Left ventricle myocardium inferior (tissue), 1 donor: ENCODE measurements at regions not wholly inside any gene's neighbourhood (a gene's known extent, or its start where the extent isn't known, plus 50 kb on each side); places are given as distances from the start of the nearest gene placed in this dataset.

ENCODE experiments used
- DNase-seq: peaks from one replicate; pipeline ENCODE4 v3.0.0-alpha.2; 2020
- H3K27ac ChIP-seq: fragments of 200-600 bp; replicated peaks from 2 replicates; pipeline ENCODE4 v1.8.0; 2021
- H3K27me3 ChIP-seq: fragments of 200-600 bp; 2 replicates; pipeline ENCODE4 v1.8.0; 2021; ENCODE audit warnings: low read depth
- H3K36me3 ChIP-seq: fragments of 200-600 bp; 2 replicates; pipeline ENCODE4 v1.8.0; 2021
- H3K4me1 ChIP-seq: fragments of 200-600 bp; 2 replicates; pipeline ENCODE4 v1.8.0; 2021
- H3K4me3 ChIP-seq: fragments of 200-600 bp; 2 replicates; pipeline ENCODE4 v1.8.0; 2021; ENCODE audit warnings: mild to moderate bottlenecking, moderate library complexity
- H3K9me3 ChIP-seq: fragments of 200-600 bp; replicated peaks from 2 replicates; pipeline ENCODE4 v1.8.0; 2021
- intact Hi-C: fragments of 100-400 bp; cut with micrococcal nuclease; formaldehyde crosslinking; loops from one replicate; pipeline ENCODE4 v1.11.0; 2022
- TF ChIP-seq, protein P1 (sequence below): fragments of 200-600 bp; IDR thresholded peaks from 2 replicates; pipeline ENCODE4 v1.8.0; 2021; ENCODE audit warnings: antibody characterized with exemption, mild to moderate bottlenecking, borderline replicate concordance
- donor health status: DM: no; HTN: yes; CAD: no; lungs with severe emphysema.

DNA sequence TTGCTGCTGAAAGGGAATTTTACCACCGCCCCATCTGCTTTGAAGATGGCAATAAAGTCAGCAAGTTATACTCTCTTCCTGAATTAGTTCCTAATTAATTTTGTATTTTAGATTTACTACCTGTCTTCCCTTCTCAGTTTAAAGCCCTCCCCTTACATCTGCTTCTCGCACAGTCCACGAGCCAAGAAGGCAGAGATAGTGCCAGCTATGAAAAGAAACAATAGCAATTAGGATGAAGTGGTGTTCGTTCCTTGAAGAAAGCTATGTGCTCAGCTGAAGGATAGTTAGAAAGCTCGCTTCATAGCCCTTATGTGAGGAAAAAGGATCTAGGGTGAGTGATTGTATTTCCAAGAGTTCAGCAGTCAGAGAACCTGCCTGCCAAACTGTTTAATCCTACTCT is 1678.8 kb upstream of the TENM3 start:
- no peaks in the 10 kb centered on the region for H3K4me1 ChIP-seq
- TF ChIP-seq, protein P1, sequence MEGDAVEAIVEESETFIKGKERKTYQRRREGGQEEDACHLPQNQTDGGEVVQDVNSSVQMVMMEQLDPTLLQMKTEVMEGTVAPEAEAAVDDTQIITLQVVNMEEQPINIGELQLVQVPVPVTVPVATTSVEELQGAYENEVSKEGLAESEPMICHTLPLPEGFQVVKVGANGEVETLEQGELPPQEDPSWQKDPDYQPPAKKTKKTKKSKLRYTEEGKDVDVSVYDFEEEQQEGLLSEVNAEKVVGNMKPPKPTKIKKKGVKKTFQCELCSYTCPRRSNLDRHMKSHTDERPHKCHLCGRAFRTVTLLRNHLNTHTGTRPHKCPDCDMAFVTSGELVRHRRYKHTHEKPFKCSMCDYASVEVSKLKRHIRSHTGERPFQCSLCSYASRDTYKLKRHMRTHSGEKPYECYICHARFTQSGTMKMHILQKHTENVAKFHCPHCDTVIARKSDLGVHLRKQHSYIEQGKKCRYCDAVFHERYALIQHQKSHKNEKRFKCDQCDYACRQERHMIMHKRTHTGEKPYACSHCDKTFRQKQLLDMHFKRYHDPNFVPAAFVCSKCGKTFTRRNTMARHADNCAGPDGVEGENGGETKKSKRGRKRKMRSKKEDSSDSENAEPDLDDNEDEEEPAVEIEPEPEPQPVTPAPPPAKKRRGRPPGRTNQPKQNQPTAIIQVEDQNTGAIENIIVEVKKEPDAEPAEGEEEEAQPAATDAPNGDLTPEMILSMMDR: no peak
- no peaks in the 10 kb centered on the region for H3K27me3 ChIP-seq
- no peaks in the 10 kb centered on the region for H3K9me3 ChIP-seq
- intact Hi-C loops: no loop called here
- H3K4me3 ChIP-seq: no peak overlapping the region
- no peaks in the 10 kb centered on the region for H3K36me3 ChIP-seq
- H3K27ac ChIP-seq: no peak overlapping the region
- DNase-seq: no peak

DNA sequence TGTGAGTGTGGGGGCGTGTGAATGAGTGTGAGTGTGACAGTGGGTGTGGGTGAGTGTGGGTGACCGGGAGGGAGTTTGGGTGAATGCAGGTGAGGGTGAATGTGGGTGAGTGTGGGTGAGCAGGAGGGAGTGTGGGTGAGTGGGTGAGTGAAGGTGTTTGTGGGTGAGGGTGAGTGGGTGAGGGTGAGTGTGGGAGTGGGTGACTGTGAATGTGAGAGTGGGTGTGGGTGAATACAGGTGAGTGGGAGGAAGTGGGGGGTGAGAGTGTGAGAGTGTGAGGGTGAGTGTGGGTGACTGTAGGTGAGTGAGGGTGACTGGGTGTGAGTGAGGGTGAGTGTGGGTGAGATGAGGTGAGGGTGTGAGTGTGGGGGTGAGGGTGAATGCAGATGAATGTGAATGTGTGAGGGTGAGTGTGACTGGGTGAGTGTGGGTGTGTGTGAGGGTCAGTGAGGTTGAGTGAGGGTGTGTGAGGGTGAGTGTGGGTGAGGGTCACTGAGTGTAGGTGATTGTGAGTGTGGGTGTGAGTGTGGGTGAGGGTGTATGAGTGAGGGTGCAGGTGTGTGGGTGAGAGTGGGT is 1677.3 kb upstream of the TENM3 start:
- H3K4me3 ChIP-seq: no peak overlapping the region
- TF ChIP-seq, protein P1: no peak
- no peak for DNase-seq
- H3K36me3 ChIP-seq: no peaks in the 10 kb centered on the region
- no peak overlapping the region for H3K27ac ChIP-seq
- intact Hi-C loops: no loop called here
- no peaks in the 10 kb centered on the region for H3K27me3 ChIP-seq
- no peaks in the 10 kb centered on the region for H3K9me3 ChIP-seq
- H3K4me1 ChIP-seq: no peaks in the 10 kb centered on the region

DNA sequence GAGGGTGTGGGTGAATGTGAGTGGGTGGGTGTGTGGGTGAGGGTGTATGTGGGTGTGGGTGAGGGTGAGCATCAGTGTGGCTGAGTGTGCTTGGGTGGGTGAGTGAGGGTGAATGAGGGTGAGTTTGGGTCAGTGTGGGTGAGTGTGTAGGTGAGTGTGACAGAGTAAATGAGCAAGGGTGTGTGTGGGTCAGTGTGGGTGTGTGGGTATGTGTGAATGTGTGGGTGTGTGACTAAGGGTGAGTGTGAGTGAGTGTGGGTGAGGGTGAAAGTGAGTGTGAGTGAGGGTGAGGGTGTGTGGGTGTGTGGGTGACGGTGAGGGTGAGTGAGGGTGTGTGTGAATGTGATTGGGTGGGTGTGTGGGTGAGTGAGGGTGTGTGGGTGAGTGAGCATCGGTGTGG is 1676.7 kb upstream of the TENM3 start:
- Histone ChIP-seq H3K4me3 (no peak overlapping the region), H3K4me1 (no peaks in the 10 kb centered on the region), H3K9me3 (no peaks in the 10 kb centered on the region), H3K36me3 (no peaks in the 10 kb centered on the region), H3K27me3 (no peaks in the 10 kb centered on the region), H3K27ac (no peak overlapping the region)
- no peak for DNase-seq
- intact Hi-C loops: no loop called here
- TF ChIP-seq, protein P1: no peak

DNA sequence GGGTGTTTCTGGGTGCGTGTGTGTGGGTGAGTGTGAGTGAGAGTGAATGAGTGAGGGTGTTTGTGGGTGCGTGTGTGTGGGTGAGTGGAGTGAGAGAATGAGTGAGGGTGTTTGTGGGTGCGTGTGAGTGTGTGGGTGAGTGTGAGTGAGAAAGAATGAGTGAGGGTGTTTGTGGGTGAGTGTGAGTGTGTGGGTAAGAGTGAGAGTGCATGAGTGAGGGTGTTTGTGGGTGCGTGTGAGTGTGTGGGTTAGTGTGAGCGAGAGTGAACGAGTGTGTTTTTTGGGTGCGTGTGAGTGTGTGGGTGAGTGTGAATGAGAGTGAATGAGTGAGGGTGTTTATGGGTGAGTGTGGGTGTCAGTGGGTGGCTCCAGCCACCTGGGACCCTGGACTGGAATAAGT is 1676.1 kb upstream of the TENM3 start:
- no peak for DNase-seq
- Histone ChIP-seq H3K9me3 (no peaks in the 10 kb centered on the region), H3K27me3 (no peaks in the 10 kb centered on the region), H3K27ac (no peak overlapping the region), H3K4me1 (no peaks in the 10 kb centered on the region), H3K36me3 (no peaks in the 10 kb centered on the region), H3K4me3 (no peak overlapping the region)
- TF ChIP-seq, protein P1: no peak
- intact Hi-C loops: no loop called here

DNA sequence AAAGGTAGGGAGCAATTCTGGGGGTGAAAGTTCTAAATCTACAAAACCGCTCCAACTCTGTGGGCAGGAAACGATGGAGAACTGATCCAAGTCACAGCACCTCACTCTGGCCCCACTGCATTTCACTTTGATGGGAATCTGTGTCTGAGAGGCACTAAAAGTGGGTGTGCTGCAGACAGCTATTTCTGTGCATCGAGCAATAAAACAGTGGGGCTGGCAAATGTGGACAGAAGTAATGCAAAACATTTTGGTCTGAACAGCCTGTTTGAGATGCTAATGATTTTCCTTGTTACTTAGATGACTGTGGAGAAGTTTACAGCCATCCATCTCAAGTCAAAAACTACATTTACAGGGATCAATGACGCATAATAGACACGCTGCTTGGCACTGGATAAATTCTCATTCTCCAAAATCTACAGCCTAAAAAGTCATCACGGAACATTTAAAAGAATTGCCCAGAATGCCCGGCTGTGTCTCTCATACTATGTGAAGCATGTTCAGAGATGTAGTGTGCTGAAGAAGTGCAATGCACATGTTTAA is 1671.6 kb upstream of the TENM3 start:
- intact Hi-C loops: no loop called here
- TF ChIP-seq, protein P1: no peak
- no peaks in the 10 kb centered on the region for H3K4me1 ChIP-seq
- H3K4me3 ChIP-seq: no peak overlapping the region
- H3K27ac ChIP-seq: no peak overlapping the region
- H3K27me3 ChIP-seq: no peaks in the 10 kb centered on the region
- no peaks in the 10 kb centered on the region for H3K36me3 ChIP-seq
- H3K9me3 ChIP-seq: no peaks in the 10 kb centered on the region
- DNase-seq: no peak
